Activated CD4-positive, alpha-beta T cell treated with anti-CD3 and anti-CD28 coated beads, Interleukin-10, Interleukin-2, amounts not matched to agents 100 ng/mL and 50 ng/mL, durations not matched to agents 16 hours and 8 hours (primary cell): ENCODE measurements at regions not wholly inside any gene's neighbourhood (a gene's known extent, or its start where the extent isn't known, plus 50 kb on each side); places are given as distances from the start of the nearest gene placed in this dataset.

Experiments
- DNase-seq: peaks from one replicate; pipeline ENCODE4 v3.0.0-alpha.2; 2020

DNA sequence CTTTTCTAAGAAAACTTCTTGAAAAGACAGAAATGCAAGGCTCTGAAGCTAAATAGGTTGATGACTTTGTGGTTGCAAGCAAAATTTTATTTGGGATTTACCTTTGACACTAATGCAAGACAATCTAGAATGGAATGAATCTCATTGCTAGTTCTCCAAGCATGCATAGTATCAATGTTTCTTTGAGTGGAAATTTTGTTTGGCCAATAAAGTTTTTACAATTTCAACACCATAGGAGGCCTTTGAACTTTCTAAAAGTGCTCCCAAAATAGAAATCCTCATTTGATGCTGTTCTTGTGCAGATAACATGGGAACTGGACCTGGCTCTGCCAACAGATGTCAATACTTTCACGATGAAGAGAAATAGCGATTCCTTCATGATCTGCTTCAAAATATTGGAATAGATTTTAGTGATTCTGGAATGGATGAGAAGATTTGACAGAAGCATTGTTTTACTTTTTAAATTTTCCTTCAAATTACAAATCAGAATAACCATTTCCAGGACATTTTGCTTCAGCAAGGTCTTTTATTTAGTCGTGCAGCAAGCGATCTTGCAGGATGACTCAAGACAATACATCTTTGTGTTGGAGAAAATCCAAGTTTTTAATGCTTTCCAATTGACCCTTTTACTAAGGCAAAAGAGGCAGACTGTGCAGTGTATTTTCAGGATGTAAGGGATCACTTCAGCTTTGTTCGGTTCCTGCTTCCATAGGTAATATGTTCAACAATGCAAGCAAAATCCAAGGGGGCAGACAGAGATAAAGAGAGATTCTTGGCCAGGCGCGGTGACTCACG is 51.7 kb upstream of the OTUD4 start:
- no peak for DNase-seq

DNA sequence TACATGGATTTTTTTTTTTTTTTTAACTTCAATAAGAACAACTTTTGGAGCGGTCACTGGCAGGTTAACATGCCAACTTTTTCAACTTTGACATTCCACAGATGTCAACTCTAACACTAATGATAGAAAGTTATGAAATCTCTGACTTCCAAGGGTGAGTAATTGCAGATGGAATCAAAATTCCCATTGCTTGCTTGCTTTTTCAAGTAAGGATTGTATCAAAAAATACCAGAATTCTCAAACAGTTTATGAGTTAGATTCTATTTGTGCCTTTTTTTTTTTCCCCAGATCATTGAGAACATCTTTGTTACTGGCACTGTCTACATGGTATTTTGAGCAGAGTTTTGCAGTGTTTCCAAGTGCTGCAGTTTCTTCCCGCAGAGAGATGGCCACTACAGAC is 50.3 kb upstream of the OTUD4 start:
- no peak for DNase-seq
